Aorta (tissue), 5 donors: ENCODE measurements at regions not wholly inside any gene's neighbourhood (a gene's known extent, or its start where the extent isn't known, plus 50 kb on each side); places are given as distances from the start of the nearest gene placed in this dataset.
"Not testable (repeated sequence)": the region's sequence is repeated elsewhere in the genome, so short reads cannot be mapped to it uniquely, and the experiment has no call there.

Experiments
- ATAC-seq: fragments of 200-7000 bp; cut with Tn5 transposase; one replicate; pipeline ENCODE4 v1.9.1; 2022; ENCODE audit warnings: moderate library complexity; ENCODE audit not compliant: low FRiP score
- DNase-seq, 2 donors: peaks; one replicate each; pipeline ENCODE4 v3.0.0-alpha.2; 2020
- H3K27ac ChIP-seq, 2 donors: one replicate each; pipeline ENCODE4 v1.5.1; 2013; ENCODE audit warnings: low read length in 2 of 2, mild to moderate bottlenecking in 2 of 2, moderate library complexity in 2 of 2, control low read depth in 1 of 2, inconsistent platforms in 1 of 2, low read depth in 1 of 2
- H3K27me3 ChIP-seq, 2 donors: one replicate each; pipeline ENCODE4 v1.6.1; 2013; ENCODE audit warnings: control low read depth in 1 of 2, low read length in 1 of 2, mild to moderate bottlenecking in 1 of 2, moderate library complexity in 1 of 2; ENCODE audit not compliant: insufficient read depth in 2 of 2, control insufficient read depth in 1 of 2
- H3K36me3 ChIP-seq, 2 donors: one replicate each; pipeline ENCODE4 v1.6.1; 2013; ENCODE audit warnings: control low read depth in 1 of 2, low read length in 1 of 2, mild to moderate bottlenecking in 1 of 2; ENCODE audit not compliant: insufficient read depth in 2 of 2, control insufficient read depth in 1 of 2
- H3K4me1 ChIP-seq, 2 donors: one replicate each; pipeline ENCODE4 v1.6.1; 2013; ENCODE audit warnings: low read length in 2 of 2, control low read depth in 1 of 2, mild to moderate bottlenecking in 1 of 2, moderate library complexity in 1 of 2; ENCODE audit not compliant: insufficient read depth in 2 of 2, control insufficient read depth in 1 of 2
- H3K4me3 ChIP-seq, 2 donors: one replicate each; pipeline ENCODE4 v1.5.1; 2013; ENCODE audit warnings: low read length in 2 of 2, control low read depth in 1 of 2, mild to moderate bottlenecking in 1 of 2
- H3K9me3 ChIP-seq: one replicate; pipeline ENCODE4 v1.6.1; 2013; ENCODE audit warnings: mild to moderate bottlenecking, low read length; ENCODE audit not compliant: control insufficient read depth
- WGBS, 2 donors: extraction: QIAGEN DNeasy Blood & Tissue Kit; methylation state at CpG; one replicate each; pipeline ENCODE4 v1.1.7; 2013; 5-methylcytosine and 5-hydroxymethylcytosine counted together
- intact Hi-C, 2 donors: fragments of 100-400 bp; cut with DNase I; formaldehyde crosslinking; loops; one replicate each; pipeline versions ENCODE4 v1.14.2 to v1.15.0; 2022
- donor health status: healthy with polysubstance abuse.
- donor health status: Bipolar disorder and iron deficiency.
- donor health status: DM: no; HTN: no; CAD: no.
- donor health status: DM: no; HTN: no; CAD: no.
- donor health status: DM: yes; HTN: yes; CAD: no.

GRCh38 chr9:71285191-71285656, 163.8 kb upstream of the TRPM3 start:
- ATAC-seq (peak; percentile 85), DNase-seq (no peak)
- 5 to 6% methylated on average over 8 of the region's 8 CpGs for WGBS, 2 donors
- no peak overlapping the region for H3K4me3 ChIP-seq
- no peak overlapping the region for H3K27ac ChIP-seq
- no peaks in the 10 kb centered on the region for H3K27me3 ChIP-seq
- intact Hi-C loops, result no loop called here
- peaks cover 0 to 2% of the 10 kb centered on the region in 2 donors for H3K4me1 ChIP-seq
- no peaks in the 10 kb centered on the region for H3K9me3 ChIP-seq
- no peaks in the 10 kb centered on the region for H3K36me3 ChIP-seq

GRCh38 chr9:71282116-71282515, 160.7 kb upstream of the TRPM3 start:
- H3K27ac ChIP-seq, intact Hi-C loops, ATAC-seq, H3K4me1 ChIP-seq, H3K9me3 ChIP-seq, H3K4me3 ChIP-seq, H3K27me3 ChIP-seq, H3K36me3 ChIP-seq, DNase-seq: not testable (repeated sequence)
- WGBS, 2 donors, result 94 to 95% methylated on average over 2 of the region's 2 CpGs

DNA sequence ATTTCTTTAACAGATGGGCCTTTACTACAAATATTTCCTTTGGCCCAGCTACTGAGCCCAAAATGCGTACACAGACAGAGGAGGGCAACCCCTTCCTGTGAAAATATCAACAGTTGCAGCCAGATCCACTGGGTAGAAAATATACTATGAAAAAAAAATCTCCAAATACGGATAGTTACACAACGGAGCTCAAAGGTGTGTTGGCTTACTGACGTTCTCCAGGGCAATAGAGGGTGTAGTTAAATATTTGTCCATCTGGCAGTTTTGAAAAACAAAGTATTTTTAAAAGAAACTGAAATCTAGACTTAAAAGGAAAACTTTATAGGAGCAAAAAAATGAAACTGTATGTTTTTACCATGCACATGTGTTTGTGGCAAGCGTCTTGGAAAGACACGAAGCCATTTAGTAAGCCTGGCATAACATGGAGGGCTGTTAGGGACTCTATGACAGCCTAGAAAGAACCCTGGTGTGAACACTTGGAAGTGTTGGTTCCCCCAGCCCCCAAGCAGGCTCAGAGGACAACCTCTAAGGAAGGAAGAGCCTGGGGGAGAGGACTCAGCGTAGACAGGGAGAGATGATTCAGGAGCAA, 157.8 kb upstream of the TRPM3 start:
- H3K9me3 ChIP-seq, result no peaks in the 10 kb centered on the region
- 53 to 62% methylated on average over 7 of the region's 7 CpGs for WGBS, 2 donors
- no peak for ATAC-seq
- no peak overlapping the region for H3K4me3 ChIP-seq
- no peaks in the 10 kb centered on the region for H3K36me3 ChIP-seq
- no peak for DNase-seq
- H3K27me3 ChIP-seq, result no peaks in the 10 kb centered on the region
- no peaks in the 10 kb centered on the region for H3K4me1 ChIP-seq
- intact Hi-C loops, result no loop called here
- H3K27ac ChIP-seq, result no peak overlapping the region

DNA sequence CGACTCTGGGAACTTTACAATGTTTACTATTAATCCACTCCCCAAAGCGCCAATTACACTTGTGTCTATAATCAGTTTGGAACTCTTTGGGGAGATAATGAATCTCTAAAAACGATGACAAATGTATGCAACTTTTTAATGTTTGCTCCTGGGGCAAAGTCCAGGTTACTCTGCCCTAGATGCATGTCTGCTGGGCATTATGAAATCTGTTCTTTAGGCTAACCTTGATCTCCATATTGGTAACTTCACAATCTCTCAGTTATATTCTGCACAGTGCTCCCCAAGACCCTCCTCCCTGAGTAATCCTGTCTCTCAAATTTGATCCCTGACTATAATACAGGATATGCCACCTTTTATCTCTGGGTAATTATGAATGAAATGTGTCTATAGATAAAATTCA, 152.2 kb upstream of the TRPM3 start:
- 65 to 69% methylated on average over 3 of the region's 3 CpGs for WGBS, 2 donors
- no peak for ATAC-seq
- H3K27me3 ChIP-seq, result no peaks in the 10 kb centered on the region
- intact Hi-C loops, result no loop called here
- no peaks in the 10 kb centered on the region for H3K9me3 ChIP-seq
- H3K4me3 ChIP-seq, result no peak overlapping the region
- no peak overlapping the region for H3K27ac ChIP-seq
- H3K36me3 ChIP-seq, result no peaks in the 10 kb centered on the region
- no peak for DNase-seq
- no peaks in the 10 kb centered on the region for H3K4me1 ChIP-seq

- Histone ChIP-seq H3K27me3 (no peaks in the 10 kb centered on the region), H3K27ac (no peak overlapping the region), H3K36me3 (no peaks in the 10 kb centered on the region), H3K4me3 (no peak overlapping the region), H3K4me1 (no peaks in the 10 kb centered on the region), H3K9me3 (no peaks in the 10 kb centered on the region)
- DNase-seq (no peak), ATAC-seq (no peak)
- 70 to 71% methylated on average over 5 of the region's 5 CpGs for WGBS, 2 donors
- intact Hi-C loops, result no loop called here
Measured at GRCh38 chr9:71271602-71272001, 150.2 kb upstream of the TRPM3 start.

DNA sequence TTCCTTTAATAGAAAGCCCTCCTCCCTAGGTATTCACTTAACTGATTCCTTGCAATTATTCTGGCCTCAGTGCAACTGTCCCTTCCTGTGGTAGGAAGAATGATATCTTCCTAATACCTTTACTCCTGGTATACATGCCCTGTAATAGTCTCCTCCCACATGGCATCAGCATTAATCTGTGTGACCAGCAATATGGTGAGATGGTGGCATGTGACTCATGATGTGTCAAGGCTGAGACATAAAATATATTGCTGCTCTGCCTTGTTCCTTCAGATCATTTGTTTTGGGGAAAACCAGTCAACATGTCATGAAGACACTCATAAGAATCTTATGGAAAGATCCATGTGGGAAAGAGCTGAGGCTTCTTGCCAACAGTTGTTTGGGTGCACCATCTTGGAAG, 149.1 kb upstream of the TRPM3 start:
- intact Hi-C loops, result no loop called here
- no peak for ATAC-seq
- H3K9me3 ChIP-seq, result no peaks in the 10 kb centered on the region

DNA sequence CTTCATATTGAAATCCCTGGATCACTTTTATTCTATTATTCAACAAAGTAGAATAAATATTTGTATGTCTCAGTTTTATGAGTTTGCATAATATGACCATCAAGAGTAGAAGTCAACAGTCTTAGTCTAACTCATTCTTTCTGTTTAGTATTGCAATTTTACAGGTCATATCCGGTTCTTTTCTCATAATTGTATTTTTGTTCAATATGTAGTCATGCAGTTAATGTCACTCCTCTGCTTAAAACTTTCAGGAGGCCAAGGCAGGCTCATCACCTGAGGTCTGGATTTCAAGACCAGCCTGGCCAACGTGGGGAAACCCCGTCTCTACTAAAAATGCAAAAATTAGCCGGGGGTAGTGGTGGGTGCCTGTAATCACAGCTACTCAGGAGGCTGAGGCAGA, 148.4 kb upstream of the TRPM3 start:
- Histone ChIP-seq H3K4me3 (no peak overlapping the region), H3K9me3 (no peaks in the 10 kb centered on the region), H3K27ac (no peak overlapping the region), H3K36me3 (no peaks in the 10 kb centered on the region), H3K4me1 (no peaks in the 10 kb centered on the region), H3K27me3 (no peaks in the 10 kb centered on the region)
- intact Hi-C loops, result no loop called here
- DNase-seq (no peak), ATAC-seq (no peak)
- 82 to 87% methylated on average over 4 of the region's 4 CpGs for WGBS, 2 donors

More for the DNA sequence above, 149.1 kb upstream of the TRPM3 start:
- DNase-seq, result no peak
- Histone ChIP-seq H3K4me1 (no peaks in the 10 kb centered on the region), H3K27ac (no peak overlapping the region), H3K4me3 (no peak overlapping the region), H3K36me3 (no peaks in the 10 kb centered on the region), H3K27me3 (no peaks in the 10 kb centered on the region)

DNA sequence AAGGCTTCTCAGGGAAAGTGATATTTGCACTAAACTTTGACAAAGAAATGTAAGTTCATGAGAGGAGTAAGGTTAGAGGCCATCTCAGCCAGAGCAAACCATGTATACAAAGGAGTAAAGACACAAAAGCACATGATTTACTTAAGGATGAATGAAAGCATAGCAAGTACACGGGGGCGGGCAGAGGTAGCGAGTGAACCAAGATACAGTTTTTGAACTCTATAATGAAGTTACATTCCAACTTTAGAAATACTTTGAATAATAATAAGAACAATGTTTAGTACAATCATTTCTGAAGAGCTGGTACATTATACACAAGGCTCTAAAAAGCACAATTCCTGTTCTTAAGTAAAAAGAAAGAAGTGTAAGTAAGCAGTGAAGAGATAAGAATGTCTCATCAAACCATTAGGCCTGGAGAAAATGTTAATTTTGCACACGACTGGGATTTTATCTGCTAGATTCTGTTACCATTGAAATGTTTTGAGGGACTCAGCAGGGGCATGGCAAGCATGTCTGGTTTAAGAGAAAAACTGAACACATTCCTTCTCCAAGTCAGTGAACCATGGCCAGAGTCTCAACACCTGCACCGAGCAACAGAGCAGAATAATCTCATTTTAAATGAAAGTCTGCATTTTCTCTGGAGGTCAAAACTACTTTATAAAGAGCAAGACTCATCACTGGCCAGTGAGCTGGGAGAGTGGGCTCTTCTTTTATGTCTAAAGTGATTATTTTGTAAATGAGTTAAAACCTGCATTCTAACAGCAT, 147.6 kb upstream of the TRPM3 start:
- 58 to 64% methylated on average over 5 of the region's 5 CpGs for WGBS, 2 donors
- Histone ChIP-seq H3K36me3 (no peaks in the 10 kb centered on the region), H3K4me3 (no peak overlapping the region), H3K4me1 (no peaks in the 10 kb centered on the region), H3K27me3 (no peaks in the 10 kb centered on the region), H3K27ac (no peak overlapping the region), H3K9me3 (no peaks in the 10 kb centered on the region)
- no peak for ATAC-seq
- intact Hi-C loops, result no loop called here
- no peak for DNase-seq

- intact Hi-C loops, result no loop called here
- H3K4me3 ChIP-seq, result no peak overlapping the region
- ATAC-seq (no peak), DNase-seq (no peak)
- H3K27ac ChIP-seq, result no peak overlapping the region
- no peaks in the 10 kb centered on the region for H3K27me3 ChIP-seq
- H3K4me1 ChIP-seq, result no peaks in the 10 kb centered on the region
- no peaks in the 10 kb centered on the region for H3K36me3 ChIP-seq
- H3K9me3 ChIP-seq, result no peaks in the 10 kb centered on the region
Measured at GRCh38 chr9:71263451-71263850, 142.0 kb upstream of the TRPM3 start.
